B cell (primary cell): ENCODE measurements at regions not wholly inside any gene's neighbourhood (a gene's known extent, or its start where the extent isn't known, plus 50 kb on each side); places are given as distances from the start of the nearest gene placed in this dataset.

ENCODE experiments used
- ATAC-seq: fragments of 200-7000 bp; cut with Tn5 transposase; one replicate; pipeline ENCODE4 v1.10.0; 2021; ENCODE audit warnings: low read depth, mild to moderate bottlenecking, moderate number of reproducible peaks, moderate library complexity
- CTCF ChIA-PET: fragments of 350-600 bp; sonication (Branson Sonifier 250); formaldehyde crosslinking; loops from one replicate; lab custom pipeline; 2021; ENCODE audit warnings: antibody characterized with exemption, inconsistent platforms; lab: Charles Lee
- POLR2A ChIA-PET: fragments of 350-600 bp; sonication (Branson Sonifier 250); formaldehyde crosslinking; loops from one replicate; lab custom pipeline; 2021; ENCODE audit warnings: antibody characterized with exemption; lab: Charles Lee
- DNase-seq: peaks from one replicate; pipeline ENCODE4 v3.0.0; 2013
- H2AFZ ChIP-seq: 2 replicates; pipeline ENCODE4 v1.6.1; 2012; ENCODE audit warnings: mild to moderate bottlenecking, low read depth, low read length; ENCODE audit not compliant: insufficient read depth, poor library complexity, severe bottlenecking
- H3K27ac ChIP-seq, 2 donors: 1 replicate in 1 of 2; 2 replicates in 1 of 2; pipeline ENCODE4 v1.5.1; 2012 to 2013; ENCODE audit warnings: low read length in 2 of 2, mild to moderate bottlenecking in 2 of 2, moderate library complexity in 1 of 2
- H3K27me3 ChIP-seq, 4 experiments: fragments of 200-600 bp in 1 of 4; sonication (generic) in 1 of 4; replicated peaks in 1 of 4; 1 replicate in 2 of 4; 2 replicates in 2 of 4; pipeline versions ENCODE4 v1.6.1 to v1.7.0; 2013 to 2016; ENCODE audit warnings: low read length in 3 of 4, mild to moderate bottlenecking in 2 of 4, mixed read lengths in 1 of 4, moderate library complexity in 1 of 4; ENCODE audit not compliant: insufficient read depth in 4 of 4, control insufficient read depth in 3 of 4; ENCODE audit errors: control extremely low read depth in 1 of 4
- H3K36me3 ChIP-seq, 2 experiments: replicated peaks in 1 of 2; 1 replicate in 1 of 2; 2 replicates in 1 of 2; pipeline versions ENCODE4 v1.6.1 to v1.7.1; 2013; ENCODE audit warnings: low read length in 1 of 2; ENCODE audit not compliant: insufficient read depth in 2 of 2, control insufficient read depth in 1 of 2; ENCODE audit errors: control extremely low read depth in 1 of 2, extremely low read depth in 1 of 2
- H3K4me1 ChIP-seq, 2 donors: fragments of 200-600 bp in 1 of 2; sonication (generic) in 1 of 2; 1 replicate in 1 of 2; 2 replicates in 1 of 2; pipeline versions ENCODE4 v1.5.1 to v1.6.1; 2013 to 2017; ENCODE audit warnings: low read length in 2 of 2; ENCODE audit not compliant: control insufficient read depth in 2 of 2, insufficient read depth in 2 of 2
- H3K4me2 ChIP-seq: replicated peaks from 2 replicates; pipeline ENCODE3; 2012; ENCODE audit warnings: mild to moderate bottlenecking, low read depth, low read length; ENCODE audit not compliant: poor library complexity, severe bottlenecking
- H3K4me3 ChIP-seq, 5 experiments: fragments of 200-600 bp in 1 of 5; sonication (generic) in 1 of 5; 1 replicate in 3 of 5; 2 replicates in 2 of 5; pipeline versions ENCODE4 v1.5.1 to v1.7.0; 2011 to 2016; ENCODE audit warnings: low read length in 4 of 5, mild to moderate bottlenecking in 4 of 5, low read depth in 2 of 5, control low read depth in 1 of 5, moderate library complexity in 1 of 5; ENCODE audit not compliant: insufficient read depth in 1 of 5; ENCODE audit errors: control extremely low read depth in 1 of 5, extremely low read depth in 1 of 5
- H3K79me2 ChIP-seq: fragments of 200-600 bp; sonication (generic); one replicate; pipeline ENCODE4 v1.6.0; 2016; ENCODE audit warnings: low read length; ENCODE audit not compliant: control insufficient read depth, insufficient read depth
- H3K9ac ChIP-seq: fragments of 200-600 bp; sonication (generic); 2 replicates; pipeline ENCODE4 v1.6.1; 2017; ENCODE audit warnings: mild to moderate bottlenecking, low read length, moderate library complexity
- H3K9me3 ChIP-seq, 3 donors: one replicate each; pipeline versions ENCODE4 v1.6.1 to v1.7.1; 2013; ENCODE audit warnings: low read length in 2 of 3; ENCODE audit not compliant: control insufficient read depth in 2 of 3, insufficient read depth in 1 of 3; ENCODE audit errors: control extremely low read depth in 1 of 3
- H4K20me1 ChIP-seq: 2 replicates; pipeline ENCODE4 v1.6.0; 2012; ENCODE audit warnings: mild to moderate bottlenecking, low read length; ENCODE audit not compliant: insufficient read depth, control insufficient read depth, poor library complexity, severe bottlenecking
- H3K27ac Mint-ChIP-seq: one replicate; pipeline ENCODE4 v1.8.0; 2021; ENCODE audit warnings: mixed read lengths
- H3K27me3 Mint-ChIP-seq: one replicate; pipeline ENCODE4 v1.8.0; 2021; ENCODE audit warnings: mixed read lengths
- H3K4me1 Mint-ChIP-seq: one replicate; pipeline ENCODE4 v1.8.0; 2021; ENCODE audit warnings: mixed read lengths
- H3K4me3 Mint-ChIP-seq: one replicate; pipeline ENCODE4 v1.8.0; 2021; ENCODE audit warnings: mixed read lengths
- H3K9me3 Mint-ChIP-seq: one replicate; pipeline ENCODE4 v1.8.0; 2022; ENCODE audit warnings: mixed read lengths; ENCODE audit not compliant: insufficient read depth
- EZH2 ChIP-seq: IDR thresholded peaks from 2 replicates; pipeline ENCODE4 v1.6.1; 2012; ENCODE audit warnings: borderline replicate concordance, low read depth, mild to moderate bottlenecking, moderate library complexity, low read length; ENCODE audit not compliant: insufficient read depth, poor library complexity, severe bottlenecking
- WGBS: methylation state at CpG from one replicate; pipeline ENCODE4 v1.1.5; 2013; ENCODE audit warnings: missing lambda C conversion rate; ENCODE audit not compliant: insufficient coverage; 5-methylcytosine and 5-hydroxymethylcytosine counted together
- intact Hi-C: fragments of 100-400 bp; cut with micrococcal nuclease; formaldehyde crosslinking; loops from one replicate; pipeline ENCODE4 v1.10.0; 2022
- TF ChIP-seq, protein P1 (sequence below): fragments of 200-600 bp; IDR thresholded peaks from one replicate; pipeline ENCODE4 v1.8.0; 2022; ENCODE audit warnings: antibody characterized with exemption, mild to moderate bottlenecking

DNA sequence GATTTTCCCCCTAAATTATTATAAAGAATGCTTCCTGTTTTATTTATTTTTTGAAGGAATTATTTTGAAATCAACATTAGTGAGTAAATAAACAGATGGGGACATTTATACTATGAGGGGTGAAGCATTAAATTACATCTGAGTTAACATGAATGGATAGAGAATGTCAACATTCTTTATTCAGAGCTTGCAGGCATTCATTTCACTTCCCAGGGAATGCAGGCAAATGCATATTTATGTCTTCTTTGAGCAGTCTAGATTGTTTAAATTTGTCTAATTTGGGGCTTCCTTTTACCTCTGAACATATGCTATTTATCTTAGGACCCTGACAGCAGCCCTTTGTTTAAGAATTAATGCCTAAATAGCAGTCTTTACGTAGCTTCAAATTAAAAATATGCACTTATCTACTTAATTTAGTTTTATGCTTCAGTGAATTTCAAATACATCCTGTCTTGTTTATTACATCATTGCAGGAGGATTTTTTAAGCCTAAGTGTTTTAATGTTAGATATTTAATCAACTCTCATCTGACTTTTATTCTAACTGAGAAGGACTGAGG, 630.5 kb upstream of the LMCD1 start:
- H3K9ac ChIP-seq: no peak overlapping the region
- H3K79me2 ChIP-seq: no peaks in the 10 kb centered on the region
- H3K27ac Mint-ChIP-seq: no peak overlapping the region
- CTCF ChIA-PET: no interaction called here
- intact Hi-C loops: no loop called here
- POLR2A ChIA-PET: no interaction called here
- no peak overlapping the region for H3K4me3 ChIP-seq
- H3K4me1 ChIP-seq: no peaks in the 10 kb centered on the region
- no peak overlapping the region for H3K4me2 ChIP-seq
- H3K27ac ChIP-seq: no peak overlapping the region
- no peak overlapping the region for H3K4me3 Mint-ChIP-seq
- no peak overlapping the region for H2AFZ ChIP-seq
- TF ChIP-seq EZH2: no peak
- TF ChIP-seq, protein P1, sequence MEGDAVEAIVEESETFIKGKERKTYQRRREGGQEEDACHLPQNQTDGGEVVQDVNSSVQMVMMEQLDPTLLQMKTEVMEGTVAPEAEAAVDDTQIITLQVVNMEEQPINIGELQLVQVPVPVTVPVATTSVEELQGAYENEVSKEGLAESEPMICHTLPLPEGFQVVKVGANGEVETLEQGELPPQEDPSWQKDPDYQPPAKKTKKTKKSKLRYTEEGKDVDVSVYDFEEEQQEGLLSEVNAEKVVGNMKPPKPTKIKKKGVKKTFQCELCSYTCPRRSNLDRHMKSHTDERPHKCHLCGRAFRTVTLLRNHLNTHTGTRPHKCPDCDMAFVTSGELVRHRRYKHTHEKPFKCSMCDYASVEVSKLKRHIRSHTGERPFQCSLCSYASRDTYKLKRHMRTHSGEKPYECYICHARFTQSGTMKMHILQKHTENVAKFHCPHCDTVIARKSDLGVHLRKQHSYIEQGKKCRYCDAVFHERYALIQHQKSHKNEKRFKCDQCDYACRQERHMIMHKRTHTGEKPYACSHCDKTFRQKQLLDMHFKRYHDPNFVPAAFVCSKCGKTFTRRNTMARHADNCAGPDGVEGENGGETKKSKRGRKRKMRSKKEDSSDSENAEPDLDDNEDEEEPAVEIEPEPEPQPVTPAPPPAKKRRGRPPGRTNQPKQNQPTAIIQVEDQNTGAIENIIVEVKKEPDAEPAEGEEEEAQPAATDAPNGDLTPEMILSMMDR: no peak
- ATAC-seq (no peak), DNase-seq (no peak)
- H3K9me3 Mint-ChIP-seq: no peaks in the 10 kb centered on the region
- H3K27me3 Mint-ChIP-seq: no peaks in the 10 kb centered on the region
- no peaks in the 10 kb centered on the region for H3K4me1 Mint-ChIP-seq
- no CpG with 5 or more reads among the region's 1 CpG for WGBS
- no peaks in the 10 kb centered on the region for H3K36me3 ChIP-seq
- no peaks in the 10 kb centered on the region for H4K20me1 ChIP-seq
- no peaks in the 10 kb centered on the region for H3K27me3 ChIP-seq
- H3K9me3 ChIP-seq: no peaks in the 10 kb centered on the region

- ChIA-PET CTCF (no interaction called here), POLR2A (no interaction called here)
- DNase-seq (no peak), ATAC-seq (no peak)
- H3K27me3 ChIP-seq: no peaks in the 10 kb centered on the region
- peaks cover 0 to 7% (median 0%) of the 10 kb centered on the region in 3 donors for H3K9me3 ChIP-seq
- intact Hi-C loops: no loop called here
- no peaks in the 10 kb centered on the region for H3K4me1 ChIP-seq
- H3K36me3 ChIP-seq: no peaks in the 10 kb centered on the region
- no peak overlapping the region for H3K4me2 ChIP-seq
- H4K20me1 ChIP-seq: no peaks in the 10 kb centered on the region
- no peak overlapping the region for H3K4me3 ChIP-seq
- TF ChIP-seq, protein P1: no peak
- TF ChIP-seq EZH2: no peak
- Mint-ChIP-seq H3K27ac (no peak overlapping the region), H3K4me1 (no peaks in the 10 kb centered on the region), H3K27me3 (no peaks in the 10 kb centered on the region), H3K4me3 (no peak overlapping the region), H3K9me3 (no peaks in the 10 kb centered on the region)
- H3K9ac ChIP-seq: no peak overlapping the region
- no peak overlapping the region for H3K27ac ChIP-seq
- no peak overlapping the region for H2AFZ ChIP-seq
- no CpG with 5 or more reads among the region's 1 CpG for WGBS
- H3K79me2 ChIP-seq: no peaks in the 10 kb centered on the region
Observed at GRCh38 chr3:7874116-7874515, 627.5 kb upstream of the LMCD1 start.
